CD14-positive monocyte (primary cell): ENCODE measurements at regions not wholly inside any gene's neighbourhood (a gene's known extent, or its start where the extent isn't known, plus 50 kb on each side); places are given as distances from the start of the nearest gene placed in this dataset.

Source experiments
- DNase-seq, 3 donors: peaks; one replicate each; pipeline ENCODE4 v3.0.0-alpha.2; 2011 to 2022
- H2AFZ ChIP-seq: 2 replicates; pipeline ENCODE4 v1.6.0; 2012; ENCODE audit warnings: mild to moderate bottlenecking, low read depth, low read length, inconsistent platforms; ENCODE audit not compliant: insufficient read depth, poor library complexity, severe bottlenecking
- H3K27ac ChIP-seq, 2 donors: 1 replicate in 1 of 2; 2 replicates in 1 of 2; pipeline ENCODE4 v1.5.1; 2012 to 2013; ENCODE audit warnings: low read length in 2 of 2, control low read depth in 1 of 2, inconsistent platforms in 1 of 2, low read depth in 1 of 2, mild to moderate bottlenecking in 1 of 2
- H3K27me3 ChIP-seq, 2 donors: one replicate each; pipeline versions ENCODE4 v1.6.0 to v1.6.1; 2011 to 2013; ENCODE audit warnings: low read length in 2 of 2; ENCODE audit not compliant: control insufficient read depth in 2 of 2, insufficient read depth in 2 of 2
- H3K36me3 ChIP-seq, 2 donors: replicated peaks in 1 of 2; 1 replicate in 1 of 2; 2 replicates in 1 of 2; pipeline versions ENCODE4 v1.5.1 to v1.6.1; 2012 to 2013; ENCODE audit warnings: low read length in 2 of 2, control low read depth in 1 of 2, inconsistent platforms in 1 of 2, mild to moderate bottlenecking in 1 of 2; ENCODE audit not compliant: insufficient read depth in 2 of 2, control insufficient read depth in 1 of 2
- H3K4me1 ChIP-seq, 2 donors: 1 replicate in 1 of 2; 2 replicates in 1 of 2; pipeline versions ENCODE4 v1.5.1 to v1.6.1; 2012 to 2013; ENCODE audit warnings: low read length in 2 of 2, control low read depth in 1 of 2, inconsistent platforms in 1 of 2, mild to moderate bottlenecking in 1 of 2, moderate library complexity in 1 of 2; ENCODE audit not compliant: insufficient read depth in 2 of 2, control insufficient read depth in 1 of 2
- H3K4me2 ChIP-seq: replicated peaks from 2 replicates; pipeline ENCODE3; 2012; ENCODE audit warnings: low read length, moderate library complexity, mild to moderate bottlenecking; ENCODE audit not compliant: poor library complexity, severe bottlenecking; ENCODE audit errors: extremely low read depth
- H3K4me3 ChIP-seq, 3 experiments: fragments of 200-600 bp in 1 of 3; sonication (generic) in 1 of 3; replicated peaks in 1 of 3; 1 replicate in 2 of 3; 2 replicates in 1 of 3; pipeline ENCODE4 v1.5.1; 2011 to 2013; ENCODE audit warnings: low read length in 3 of 3, mild to moderate bottlenecking in 3 of 3, control low read depth in 2 of 3, low read depth in 2 of 3, inconsistent platforms in 1 of 3, moderate library complexity in 1 of 3
- H3K79me2 ChIP-seq: 2 replicates; pipeline ENCODE4 v1.6.0; 2012; ENCODE audit warnings: mild to moderate bottlenecking, control low read depth, inconsistent platforms, low read length, moderate library complexity; ENCODE audit not compliant: insufficient read depth
- H3K9ac ChIP-seq: 2 replicates; pipeline ENCODE4 v1.6.0; 2017; ENCODE audit warnings: low read length, mild to moderate bottlenecking; ENCODE audit not compliant: insufficient read depth, poor library complexity, severe bottlenecking
- H3K9me3 ChIP-seq, 2 donors: replicated peaks in 1 of 2; 1 replicate in 1 of 2; 2 replicates in 1 of 2; pipeline versions ENCODE4 v1.5.1 to v1.6.1; 2012 to 2013; ENCODE audit warnings: low read length in 2 of 2, control low read depth in 1 of 2; ENCODE audit not compliant: control insufficient read depth in 1 of 2, insufficient read depth in 1 of 2
- H4K20me1 ChIP-seq: 2 replicates; pipeline ENCODE4 v1.6.0; 2012; ENCODE audit warnings: mild to moderate bottlenecking, low read length, control low read depth, moderate library complexity; ENCODE audit not compliant: insufficient read depth
- H3K27ac Mint-ChIP-seq, 7 donors: one replicate each; pipeline ENCODE4 v1.8.0; 2020; ENCODE audit warnings: mild to moderate bottlenecking in 7 of 7, mixed read lengths in 7 of 7, moderate library complexity in 6 of 7, inconsistent platforms in 2 of 7
- H3K27me3 Mint-ChIP-seq, 3 donors: one replicate each; pipeline ENCODE4 v1.8.0; 2021 to 2022; ENCODE audit warnings: low read depth in 3 of 3, mild to moderate bottlenecking in 3 of 3, mixed read lengths in 3 of 3, moderate library complexity in 3 of 3, inconsistent platforms in 1 of 3
- H3K36me3 Mint-ChIP-seq, 2 donors: one replicate each; pipeline ENCODE4 v1.8.0; 2020; ENCODE audit warnings: mixed read lengths in 2 of 2, inconsistent platforms in 1 of 2, mild to moderate bottlenecking in 1 of 2
- H3K4me1 Mint-ChIP-seq: one replicate; pipeline ENCODE4 v1.8.0; 2020; ENCODE audit warnings: mild to moderate bottlenecking, mixed read lengths
- H3K4me3 Mint-ChIP-seq, 2 donors: one replicate each; pipeline ENCODE4 v1.8.0; 2020; ENCODE audit warnings: mild to moderate bottlenecking in 2 of 2, mixed read lengths in 2 of 2, moderate library complexity in 1 of 2
- H3K9me3 Mint-ChIP-seq, 7 donors: one replicate each; pipeline ENCODE4 v1.8.0; 2020 to 2022; ENCODE audit warnings: mixed read lengths in 7 of 7, mild to moderate bottlenecking in 6 of 7, moderate library complexity in 6 of 7, inconsistent platforms in 2 of 7
- WGBS: methylation state at CpG from one replicate; pipeline ENCODE4 v1.1.5; 2013; ENCODE audit warnings: missing lambda C conversion rate; ENCODE audit not compliant: insufficient coverage; 5-methylcytosine and 5-hydroxymethylcytosine counted together
- intact Hi-C, 2 donors: fragments of 100-400 bp; cut with micrococcal nuclease; formaldehyde crosslinking; loops; one replicate each; pipeline versions ENCODE4 v1.15.0 to v1.15.1; 2023
- TF ChIP-seq, protein P1 (sequence below): fragments of 200-600 bp; IDR thresholded peaks from one replicate; pipeline ENCODE4 v1.8.0; 2022; ENCODE audit warnings: antibody characterized with exemption, mild to moderate bottlenecking

DNA sequence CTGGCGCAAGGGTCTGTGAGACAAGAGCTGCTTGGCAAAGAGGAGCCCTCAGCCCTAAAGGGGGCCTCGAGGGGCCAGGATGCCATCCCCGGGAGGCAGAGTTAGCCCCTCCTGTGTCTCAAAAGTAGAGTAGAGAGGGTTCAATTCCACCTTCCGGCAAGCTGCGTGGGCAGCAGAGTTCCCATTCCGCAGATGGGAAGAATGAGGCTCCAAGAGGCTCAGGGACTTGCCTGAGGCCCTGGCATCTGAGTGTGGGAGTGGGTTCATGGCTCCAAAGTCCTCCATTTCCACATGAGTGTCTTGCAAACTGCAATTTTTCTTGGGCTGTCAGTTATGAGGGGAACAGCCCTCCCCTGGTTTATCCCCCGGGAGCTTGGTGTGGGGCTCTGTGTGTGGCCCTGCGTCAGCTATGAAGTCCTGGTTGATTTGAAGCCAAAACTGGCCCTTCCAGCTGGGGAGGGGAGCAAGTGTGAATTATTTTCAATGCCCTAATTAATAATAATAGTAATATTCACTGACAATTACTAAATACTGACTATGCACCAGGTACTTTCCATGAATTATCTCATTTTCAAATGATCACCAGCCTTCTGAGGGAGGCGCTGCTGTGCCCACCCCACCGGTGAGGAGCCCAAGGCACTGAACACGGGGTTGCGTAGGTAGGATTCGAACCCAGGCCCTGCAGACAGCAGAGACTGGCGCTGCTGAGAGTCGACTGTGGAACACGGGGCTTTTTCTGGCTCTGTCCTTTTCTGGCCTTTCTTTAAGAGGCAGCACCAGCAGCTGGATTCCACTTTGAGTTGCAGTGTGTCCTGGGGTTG is 153.0 kb upstream of the PTPN1 start:
- Histone ChIP-seq H3K36me3 (no peaks in the 10 kb centered on the region), H2AFZ (no peak overlapping the region), H3K9ac (no peak overlapping the region), H3K27ac (no peak overlapping the region), H3K4me3 (no peak overlapping the region), H4K20me1 (no peaks in the 10 kb centered on the region), H3K4me2 (no peak overlapping the region), H3K9me3 (no peaks in the 10 kb centered on the region), H3K79me2 (no peaks in the 10 kb centered on the region), H3K4me1 (peaks cover 11 to 13% of the 10 kb centered on the region in 2 donors), H3K27me3 (no peaks in the 10 kb centered on the region)
- Mint-ChIP-seq H3K4me3 (no peak overlapping the region), H3K36me3 (no peaks in the 10 kb centered on the region), H3K27ac (peak overlapping the region in 1 of 7 donors; percentile 18), H3K9me3 (no peaks in the 10 kb centered on the region), H3K4me1 (peaks cover 26% of the 10 kb centered on the region), H3K27me3 (peaks cover 5 to 9% (median 5%) of the 10 kb centered on the region in 3 donors)
- 92% methylated on average over 14 of the region's 16 CpGs for WGBS
- intact Hi-C loops: no loop called here
- TF ChIP-seq, protein P1, sequence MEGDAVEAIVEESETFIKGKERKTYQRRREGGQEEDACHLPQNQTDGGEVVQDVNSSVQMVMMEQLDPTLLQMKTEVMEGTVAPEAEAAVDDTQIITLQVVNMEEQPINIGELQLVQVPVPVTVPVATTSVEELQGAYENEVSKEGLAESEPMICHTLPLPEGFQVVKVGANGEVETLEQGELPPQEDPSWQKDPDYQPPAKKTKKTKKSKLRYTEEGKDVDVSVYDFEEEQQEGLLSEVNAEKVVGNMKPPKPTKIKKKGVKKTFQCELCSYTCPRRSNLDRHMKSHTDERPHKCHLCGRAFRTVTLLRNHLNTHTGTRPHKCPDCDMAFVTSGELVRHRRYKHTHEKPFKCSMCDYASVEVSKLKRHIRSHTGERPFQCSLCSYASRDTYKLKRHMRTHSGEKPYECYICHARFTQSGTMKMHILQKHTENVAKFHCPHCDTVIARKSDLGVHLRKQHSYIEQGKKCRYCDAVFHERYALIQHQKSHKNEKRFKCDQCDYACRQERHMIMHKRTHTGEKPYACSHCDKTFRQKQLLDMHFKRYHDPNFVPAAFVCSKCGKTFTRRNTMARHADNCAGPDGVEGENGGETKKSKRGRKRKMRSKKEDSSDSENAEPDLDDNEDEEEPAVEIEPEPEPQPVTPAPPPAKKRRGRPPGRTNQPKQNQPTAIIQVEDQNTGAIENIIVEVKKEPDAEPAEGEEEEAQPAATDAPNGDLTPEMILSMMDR: no peak
- DNase-seq: no peak

DNA sequence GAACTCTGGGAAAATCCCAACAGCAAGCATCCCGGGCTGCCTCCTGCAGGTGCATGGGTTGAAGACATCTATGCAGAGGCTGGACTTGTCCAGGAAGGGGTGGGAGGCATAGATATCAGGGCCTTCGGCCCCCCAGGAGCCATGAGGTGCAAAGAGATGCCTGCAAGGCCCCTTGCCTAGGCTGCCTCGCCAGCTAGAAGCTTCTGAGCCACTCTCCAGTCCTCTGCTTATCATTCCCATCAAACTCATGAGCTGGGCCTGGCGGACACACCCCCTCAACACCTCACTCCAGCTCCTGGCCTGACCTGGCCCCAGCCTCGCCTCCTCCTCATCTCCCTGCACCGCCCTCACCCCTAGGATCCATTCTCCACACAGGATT is 152.4 kb upstream of the PTPN1 start:
- no peak overlapping the region for H3K9ac ChIP-seq
- no peaks in the 10 kb centered on the region for H3K79me2 ChIP-seq
- H3K4me1 ChIP-seq: peaks cover 11 to 12% of the 10 kb centered on the region in 2 donors
- Mint-ChIP-seq H3K27me3 (peaks cover 5 to 9% (median 5%) of the 10 kb centered on the region in 3 donors), H3K4me3 (no peak overlapping the region), H3K9me3 (no peaks in the 10 kb centered on the region), H3K36me3 (no peaks in the 10 kb centered on the region), H3K27ac (no peak overlapping the region), H3K4me1 (peaks cover 21% of the 10 kb centered on the region)
- no peak overlapping the region for H3K27ac ChIP-seq
- DNase-seq: no peak
- no peaks in the 10 kb centered on the region for H4K20me1 ChIP-seq
- TF ChIP-seq, protein P1: no peak
- WGBS: 69% methylated on average over 6 of the region's 6 CpGs
- no peaks in the 10 kb centered on the region for H3K27me3 ChIP-seq
- no peaks in the 10 kb centered on the region for H3K9me3 ChIP-seq
- H3K4me2 ChIP-seq: no peak overlapping the region
- H2AFZ ChIP-seq: no peak overlapping the region
- intact Hi-C loops: no loop called here
- no peak overlapping the region for H3K4me3 ChIP-seq
- no peaks in the 10 kb centered on the region for H3K36me3 ChIP-seq
